ENCODE measurements at regions not wholly inside any gene's neighbourhood (a gene's known extent, or its start where the extent isn't known, plus 50 kb on each side); places are given as distances from the start of the nearest gene placed in this dataset.

GRCh38 chr7:17460001-17460400 lies 161.5 kb downstream of the AHR start:
- Histone ChIP-seq H3K4me3 (ENCODE audit: low read length in 2 of 2) (no peak overlapping the region), H3K27me3 (ENCODE audit: control insufficient read depth in 1 of 2, insufficient read depth in 2 of 2, low read length in 2 of 2) (no peaks in the 10 kb centered on the region), H3K4me1 (ENCODE audit: control insufficient read depth, insufficient read depth, low read length) (no peaks in the 10 kb centered on the region), H3K36me3 (ENCODE audit: control insufficient read depth in 2 of 2, insufficient read depth in 2 of 2, low read length in 2 of 2) (no peaks in the 10 kb centered on the region), H3K9ac (ENCODE audit: low read length in 2 of 2) (no peak overlapping the region), H3K9me3 (ENCODE audit: control insufficient read depth in 2 of 2, low read length in 2 of 2) (peaks cover 0 to 3% of the 10 kb centered on the region in 2 donors), H3K27ac (ENCODE audit: low read length) (no peak overlapping the region)

- H3K4me3 ChIP-seq (ENCODE audit: low read length in 2 of 2) = no peak overlapping the region
- peaks cover 0 to 3% of the 10 kb centered on the region in 2 donors for H3K9me3 ChIP-seq (ENCODE audit: control insufficient read depth in 2 of 2, low read length in 2 of 2)
- no peaks in the 10 kb centered on the region for H3K4me1 ChIP-seq (ENCODE audit: control insufficient read depth, insufficient read depth, low read length)
- H3K27ac ChIP-seq (ENCODE audit: low read length) = no peak overlapping the region
- no peaks in the 10 kb centered on the region for H3K27me3 ChIP-seq (ENCODE audit: control insufficient read depth in 1 of 2, insufficient read depth in 2 of 2, low read length in 2 of 2)
- H3K36me3 ChIP-seq (ENCODE audit: control insufficient read depth in 2 of 2, insufficient read depth in 2 of 2, low read length in 2 of 2) = no peaks in the 10 kb centered on the region
- H3K9ac ChIP-seq (ENCODE audit: low read length in 2 of 2) = no peak overlapping the region
Observed at GRCh38 chr7:17460665-17461064, 162.2 kb downstream of the AHR start.

GRCh38 chr7:17462131-17462631 lies 163.7 kb downstream of the AHR start:
- no peaks in the 10 kb centered on the region for H3K36me3 ChIP-seq (ENCODE audit: control insufficient read depth in 2 of 2, insufficient read depth in 2 of 2, low read length in 2 of 2)
- no peak overlapping the region for H3K27ac ChIP-seq (ENCODE audit: low read length)
- no peak overlapping the region for H3K9ac ChIP-seq (ENCODE audit: low read length in 2 of 2)
- H3K4me1 ChIP-seq (ENCODE audit: control insufficient read depth, insufficient read depth, low read length) = no peaks in the 10 kb centered on the region
- H3K4me3 ChIP-seq (ENCODE audit: low read length in 2 of 2) = no peak overlapping the region
- H3K27me3 ChIP-seq (ENCODE audit: control insufficient read depth in 1 of 2, insufficient read depth in 2 of 2, low read length in 2 of 2) = no peaks in the 10 kb centered on the region
- peaks cover 0 to 3% of the 10 kb centered on the region in 2 donors for H3K9me3 ChIP-seq (ENCODE audit: control insufficient read depth in 2 of 2, low read length in 2 of 2)

- no peaks in the 10 kb centered on the region for H3K9me3 ChIP-seq (ENCODE audit: control insufficient read depth in 2 of 2, low read length in 2 of 2)
- H3K4me3 ChIP-seq (ENCODE audit: low read length in 2 of 2) = no peak overlapping the region
- H3K27ac ChIP-seq (ENCODE audit: low read length) = no peak overlapping the region
- H3K27me3 ChIP-seq (ENCODE audit: control insufficient read depth in 1 of 2, insufficient read depth in 2 of 2, low read length in 2 of 2) = no peaks in the 10 kb centered on the region
- no peak overlapping the region for H3K9ac ChIP-seq (ENCODE audit: low read length in 2 of 2)
- no peaks in the 10 kb centered on the region for H3K4me1 ChIP-seq (ENCODE audit: control insufficient read depth, insufficient read depth, low read length)
- H3K36me3 ChIP-seq (ENCODE audit: control insufficient read depth in 2 of 2, insufficient read depth in 2 of 2, low read length in 2 of 2) = no peaks in the 10 kb centered on the region
Observed at GRCh38 chr7:17463511-17464085, 165.1 kb downstream of the AHR start.

GRCh38 chr7:17466216-17466615 lies 167.8 kb downstream of the AHR start:
- Histone ChIP-seq H3K27ac (ENCODE audit: low read length) (no peak overlapping the region), H3K27me3 (ENCODE audit: control insufficient read depth in 1 of 2, insufficient read depth in 2 of 2, low read length in 2 of 2) (no peaks in the 10 kb centered on the region), H3K9ac (ENCODE audit: low read length in 2 of 2) (no peak overlapping the region), H3K4me1 (ENCODE audit: control insufficient read depth, insufficient read depth, low read length) (no peaks in the 10 kb centered on the region), H3K4me3 (ENCODE audit: low read length in 2 of 2) (no peak overlapping the region), H3K9me3 (ENCODE audit: control insufficient read depth in 2 of 2, low read length in 2 of 2) (no peaks in the 10 kb centered on the region), H3K36me3 (ENCODE audit: control insufficient read depth in 2 of 2, insufficient read depth in 2 of 2, low read length in 2 of 2) (no peaks in the 10 kb centered on the region)

- Histone ChIP-seq H3K9ac (ENCODE audit: low read length in 2 of 2) (no peak overlapping the region), H3K27ac (ENCODE audit: low read length) (no peak overlapping the region), H3K27me3 (ENCODE audit: control insufficient read depth in 1 of 2, insufficient read depth in 2 of 2, low read length in 2 of 2) (no peaks in the 10 kb centered on the region), H3K9me3 (ENCODE audit: control insufficient read depth in 2 of 2, low read length in 2 of 2) (no peaks in the 10 kb centered on the region), H3K36me3 (ENCODE audit: control insufficient read depth in 2 of 2, insufficient read depth in 2 of 2, low read length in 2 of 2) (no peaks in the 10 kb centered on the region), H3K4me3 (ENCODE audit: low read length in 2 of 2) (no peak overlapping the region), H3K4me1 (ENCODE audit: control insufficient read depth, insufficient read depth, low read length) (no peaks in the 10 kb centered on the region)
Observed at GRCh38 chr7:17467386-17467945, 169.0 kb downstream of the AHR start.

GRCh38 chr7:17471325-17471724 lies 172.9 kb downstream of the AHR start:
- Histone ChIP-seq H3K27ac (ENCODE audit: low read length) (no peak overlapping the region), H3K4me3 (ENCODE audit: low read length in 2 of 2) (no peak overlapping the region), H3K9me3 (ENCODE audit: control insufficient read depth in 2 of 2, low read length in 2 of 2) (no peaks in the 10 kb centered on the region), H3K27me3 (ENCODE audit: control insufficient read depth in 1 of 2, insufficient read depth in 2 of 2, low read length in 2 of 2) (no peaks in the 10 kb centered on the region), H3K36me3 (ENCODE audit: control insufficient read depth in 2 of 2, insufficient read depth in 2 of 2, low read length in 2 of 2) (no peaks in the 10 kb centered on the region), H3K9ac (ENCODE audit: low read length in 2 of 2) (no peak overlapping the region), H3K4me1 (ENCODE audit: control insufficient read depth, insufficient read depth, low read length) (no peaks in the 10 kb centered on the region)

GRCh38 chr7:17472518-17472917 lies 174.1 kb downstream of the AHR start:
- Histone ChIP-seq H3K4me1 (ENCODE audit: control insufficient read depth, insufficient read depth, low read length) (no peaks in the 10 kb centered on the region), H3K9ac (ENCODE audit: low read length in 2 of 2) (no peak overlapping the region), H3K36me3 (ENCODE audit: control insufficient read depth in 2 of 2, insufficient read depth in 2 of 2, low read length in 2 of 2) (no peaks in the 10 kb centered on the region), H3K27me3 (ENCODE audit: control insufficient read depth in 1 of 2, insufficient read depth in 2 of 2, low read length in 2 of 2) (no peaks in the 10 kb centered on the region), H3K4me3 (ENCODE audit: low read length in 2 of 2) (no peak overlapping the region), H3K9me3 (ENCODE audit: control insufficient read depth in 2 of 2, low read length in 2 of 2) (no peaks in the 10 kb centered on the region), H3K27ac (ENCODE audit: low read length) (no peak overlapping the region)

- no peaks in the 10 kb centered on the region for H3K36me3 ChIP-seq (ENCODE audit: control insufficient read depth in 2 of 2, insufficient read depth in 2 of 2, low read length in 2 of 2)
- H3K4me1 ChIP-seq (ENCODE audit: control insufficient read depth, insufficient read depth, low read length) = no peaks in the 10 kb centered on the region
- no peak overlapping the region for H3K4me3 ChIP-seq (ENCODE audit: low read length in 2 of 2)
Observed at GRCh38 chr7:17472939-17473338, 174.5 kb downstream of the AHR start.

GRCh38 chr7:17474724-17475344 lies 176.4 kb downstream of the AHR start:
- no peak overlapping the region for H3K4me3 ChIP-seq (ENCODE audit: low read length in 2 of 2)
- no peaks in the 10 kb centered on the region for H3K4me1 ChIP-seq (ENCODE audit: control insufficient read depth, insufficient read depth, low read length)
- no peaks in the 10 kb centered on the region for H3K9me3 ChIP-seq (ENCODE audit: control insufficient read depth in 2 of 2, low read length in 2 of 2)
- no peak overlapping the region for H3K9ac ChIP-seq (ENCODE audit: low read length in 2 of 2)
- no peak overlapping the region for H3K27ac ChIP-seq (ENCODE audit: low read length)
- H3K36me3 ChIP-seq (ENCODE audit: control insufficient read depth in 2 of 2, insufficient read depth in 2 of 2, low read length in 2 of 2) = no peaks in the 10 kb centered on the region
- no peaks in the 10 kb centered on the region for H3K27me3 ChIP-seq (ENCODE audit: control insufficient read depth in 1 of 2, insufficient read depth in 2 of 2, low read length in 2 of 2)

More at GRCh38 chr7:17472939-17473338, 174.5 kb downstream of the AHR start:
- no peak overlapping the region for H3K9ac ChIP-seq (ENCODE audit: low read length in 2 of 2)
- H3K27me3 ChIP-seq (ENCODE audit: control insufficient read depth in 1 of 2, insufficient read depth in 2 of 2, low read length in 2 of 2) = no peaks in the 10 kb centered on the region
- no peaks in the 10 kb centered on the region for H3K9me3 ChIP-seq (ENCODE audit: control insufficient read depth in 2 of 2, low read length in 2 of 2)
- H3K27ac ChIP-seq (ENCODE audit: low read length) = no peak overlapping the region

- no peak overlapping the region for H3K9ac ChIP-seq (ENCODE audit: low read length in 2 of 2)
- H3K27me3 ChIP-seq (ENCODE audit: control insufficient read depth in 1 of 2, insufficient read depth in 2 of 2, low read length in 2 of 2) = no peaks in the 10 kb centered on the region
- H3K9me3 ChIP-seq (ENCODE audit: control insufficient read depth in 2 of 2, low read length in 2 of 2) = no peaks in the 10 kb centered on the region
- no peaks in the 10 kb centered on the region for H3K4me1 ChIP-seq (ENCODE audit: control insufficient read depth, insufficient read depth, low read length)
- H3K27ac ChIP-seq (ENCODE audit: low read length) = no peak overlapping the region
- no peak overlapping the region for H3K4me3 ChIP-seq (ENCODE audit: low read length in 2 of 2)
- H3K36me3 ChIP-seq (ENCODE audit: control insufficient read depth in 2 of 2, insufficient read depth in 2 of 2, low read length in 2 of 2) = no peaks in the 10 kb centered on the region
Observed at GRCh38 chr7:17477182-17477581, 178.7 kb downstream of the AHR start.
